ENCODE measurements at regions not wholly inside any gene's neighbourhood (a gene's known extent, or its start where the extent isn't known, plus 50 kb on each side); places are given as distances from the start of the nearest gene placed in this dataset.

GRCh38 chr17:74145756-74146155, 57.7 kb upstream of the RPL38 start:
- peaks cover 0 to 33% of the 10 kb centered on the region in 2 donors for H3K9me3 ChIP-seq
- H3K27ac ChIP-seq = no peak overlapping the region
- TF ChIP-seq, protein P1, sequence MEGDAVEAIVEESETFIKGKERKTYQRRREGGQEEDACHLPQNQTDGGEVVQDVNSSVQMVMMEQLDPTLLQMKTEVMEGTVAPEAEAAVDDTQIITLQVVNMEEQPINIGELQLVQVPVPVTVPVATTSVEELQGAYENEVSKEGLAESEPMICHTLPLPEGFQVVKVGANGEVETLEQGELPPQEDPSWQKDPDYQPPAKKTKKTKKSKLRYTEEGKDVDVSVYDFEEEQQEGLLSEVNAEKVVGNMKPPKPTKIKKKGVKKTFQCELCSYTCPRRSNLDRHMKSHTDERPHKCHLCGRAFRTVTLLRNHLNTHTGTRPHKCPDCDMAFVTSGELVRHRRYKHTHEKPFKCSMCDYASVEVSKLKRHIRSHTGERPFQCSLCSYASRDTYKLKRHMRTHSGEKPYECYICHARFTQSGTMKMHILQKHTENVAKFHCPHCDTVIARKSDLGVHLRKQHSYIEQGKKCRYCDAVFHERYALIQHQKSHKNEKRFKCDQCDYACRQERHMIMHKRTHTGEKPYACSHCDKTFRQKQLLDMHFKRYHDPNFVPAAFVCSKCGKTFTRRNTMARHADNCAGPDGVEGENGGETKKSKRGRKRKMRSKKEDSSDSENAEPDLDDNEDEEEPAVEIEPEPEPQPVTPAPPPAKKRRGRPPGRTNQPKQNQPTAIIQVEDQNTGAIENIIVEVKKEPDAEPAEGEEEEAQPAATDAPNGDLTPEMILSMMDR (IDR thresholded peaks at IDR 0.05) = no peak
- H3K27me3 ChIP-seq = peaks cover 0 to 29% of the 10 kb centered on the region in 2 donors
- DNase-seq = no peak
- intact Hi-C loops (cut with DNase I) = no loop called here
- no peak for ATAC-seq
- H3K4me1 ChIP-seq = no peaks in the 10 kb centered on the region
- H3K4me3 ChIP-seq = no peak overlapping the region
- no peaks in the 10 kb centered on the region for H3K36me3 ChIP-seq

GRCh38 chr17:74146196-74146595, 57.3 kb upstream of the RPL38 start:
- H3K27me3 ChIP-seq = peaks cover 0 to 33% of the 10 kb centered on the region in 2 donors
- H3K9me3 ChIP-seq = peaks cover 0 to 28% of the 10 kb centered on the region in 2 donors

DNA sequence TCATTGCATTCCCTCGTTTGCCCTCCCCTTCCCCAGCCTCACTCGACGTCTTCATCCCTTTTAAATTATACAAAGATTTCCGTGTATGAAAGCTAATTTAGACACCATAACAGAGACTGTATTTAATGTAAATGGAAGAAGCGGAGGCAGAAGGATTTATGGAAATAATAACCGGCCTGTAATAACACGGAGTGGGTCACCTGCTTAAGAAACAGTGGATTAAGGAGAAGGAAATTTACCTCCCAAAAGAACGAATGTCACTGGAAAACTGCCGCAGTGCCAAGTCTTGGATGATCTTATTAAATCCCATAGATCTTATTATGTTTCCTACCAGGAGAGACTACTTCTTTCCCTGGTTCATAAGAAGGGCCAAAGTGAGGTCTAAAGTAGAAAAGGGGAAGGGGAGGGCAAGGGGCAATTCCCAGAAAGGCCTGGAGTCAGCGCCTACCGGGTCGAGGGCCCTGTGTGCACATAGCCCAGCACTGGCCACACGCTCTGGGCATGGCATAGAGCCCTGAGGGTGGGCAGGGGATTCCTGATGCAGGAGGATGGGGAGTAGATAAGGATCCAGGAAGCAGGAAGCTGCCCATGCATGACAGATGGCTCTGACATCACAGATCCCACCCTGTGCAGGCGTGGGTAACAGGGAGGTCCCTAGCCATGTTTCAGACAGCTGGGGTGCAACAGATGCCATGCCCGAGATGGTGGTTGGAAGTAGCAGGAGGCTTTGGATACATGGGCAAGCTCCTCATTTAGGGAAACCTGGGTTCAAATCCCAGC, 56.2 kb upstream of the RPL38 start:
- TF ChIP-seq, protein P1 (IDR thresholded peaks at IDR 0.05) = no peak
- no peaks in the 10 kb centered on the region for H3K36me3 ChIP-seq
- no peak overlapping the region for H3K4me3 ChIP-seq
- DNase-seq = no peak
- no peak overlapping the region for H3K27ac ChIP-seq
- peaks cover 0 to 33% of the 10 kb centered on the region in 2 donors for H3K27me3 ChIP-seq
- peaks cover 0 to 18% of the 10 kb centered on the region in 2 donors for H3K9me3 ChIP-seq
- no peaks in the 10 kb centered on the region for H3K4me1 ChIP-seq
- intact Hi-C loops (cut with DNase I) = no loop called here
- ATAC-seq = no peak

More at GRCh38 chr17:74146196-74146595, 57.3 kb upstream of the RPL38 start:
- ATAC-seq (no peak), DNase-seq (no peak)
- no peak overlapping the region for H3K27ac ChIP-seq
- no peaks in the 10 kb centered on the region for H3K36me3 ChIP-seq
- intact Hi-C loops (cut with DNase I) = no loop called here
- TF ChIP-seq, protein P1 (IDR thresholded peaks at IDR 0.05) = no peak
- no peak overlapping the region for H3K4me3 ChIP-seq
- H3K4me1 ChIP-seq = no peaks in the 10 kb centered on the region

DNA sequence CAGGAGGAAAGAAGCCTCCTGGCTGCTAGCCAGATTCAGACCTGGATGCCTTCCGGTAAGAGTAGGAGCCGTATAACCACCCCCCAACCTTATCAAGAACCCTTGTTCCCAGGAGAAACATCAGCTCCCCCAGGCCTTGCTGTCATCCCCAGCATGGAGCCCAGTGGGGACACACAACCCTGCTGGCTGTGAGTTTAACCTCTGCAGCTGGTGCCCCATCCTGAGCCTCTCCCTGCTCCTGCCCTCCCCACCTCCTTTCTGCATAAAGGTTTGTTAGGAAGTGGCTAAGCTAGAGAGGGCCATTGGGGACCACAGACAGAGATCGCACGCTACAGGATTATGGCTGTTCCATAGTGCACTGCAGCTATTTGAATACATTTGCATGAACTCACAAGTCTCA, 55.5 kb upstream of the RPL38 start:
- DNase-seq (no peak), ATAC-seq (no peak)
- H3K4me3 ChIP-seq = no peak overlapping the region
- H3K36me3 ChIP-seq = no peaks in the 10 kb centered on the region
- intact Hi-C loops (cut with DNase I) = no loop called here
- TF ChIP-seq, protein P1 (IDR thresholded peaks at IDR 0.05) = no peak
- H3K27me3 ChIP-seq = peaks cover 0 to 40% of the 10 kb centered on the region in 2 donors
- H3K27ac ChIP-seq = no peak overlapping the region
- no peaks in the 10 kb centered on the region for H3K4me1 ChIP-seq
- H3K9me3 ChIP-seq = peaks cover 0 to 10% of the 10 kb centered on the region in 2 donors

DNA sequence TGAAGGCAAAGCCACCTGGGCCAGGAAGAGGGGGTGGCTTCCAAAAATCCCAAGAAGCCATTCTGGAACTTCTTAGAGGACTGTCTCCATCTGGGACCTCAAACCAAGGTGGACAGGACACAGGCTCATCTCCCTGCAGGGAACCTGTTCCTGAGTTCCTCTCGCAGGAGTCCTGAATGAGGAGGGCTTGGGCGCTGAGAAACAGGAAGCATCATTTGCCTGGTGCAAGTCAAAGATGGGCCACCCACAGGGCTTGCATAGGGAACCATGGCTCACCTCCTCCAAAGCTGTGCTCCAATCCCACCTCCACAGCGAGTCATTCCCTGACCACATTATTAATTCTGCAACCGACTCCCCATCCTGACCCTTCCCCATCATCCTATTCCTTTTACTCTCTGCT, 55.0 kb upstream of the RPL38 start:
- TF ChIP-seq, protein P1 (IDR thresholded peaks at IDR 0.05) = no peak
- ATAC-seq = no peak
- H3K4me1 ChIP-seq = no peaks in the 10 kb centered on the region
- no peak overlapping the region for H3K27ac ChIP-seq
- peaks cover 0 to 6% of the 10 kb centered on the region in 2 donors for H3K9me3 ChIP-seq
- peaks cover 0 to 41% of the 10 kb centered on the region in 2 donors for H3K27me3 ChIP-seq
- H3K4me3 ChIP-seq = no peak overlapping the region
- DNase-seq = no peak
- no peaks in the 10 kb centered on the region for H3K36me3 ChIP-seq
- intact Hi-C loops (cut with DNase I) = no loop called here

Measured in left lung (tissue), 4 donors.